Duodenal mucosa (tissue), 2 donors: ENCODE measurements at regions not wholly inside any gene's neighbourhood (a gene's known extent, or its start where the extent isn't known, plus 50 kb on each side); places are given as distances from the start of the nearest gene placed in this dataset.

ENCODE experiments used
- H3K27ac ChIP-seq: one replicate; pipeline ENCODE4 v1.7.0; 2013; ENCODE audit warnings: low read depth, low read length
- H3K27me3 ChIP-seq, 2 donors: one replicate each; pipeline ENCODE4 v1.7.0; 2013; ENCODE audit warnings: low read length in 2 of 2, control low read depth in 1 of 2; ENCODE audit not compliant: insufficient read depth in 2 of 2, control insufficient read depth in 1 of 2
- H3K36me3 ChIP-seq, 2 donors: one replicate each; pipeline ENCODE4 v1.7.0; 2013; ENCODE audit warnings: low read length in 2 of 2, control low read depth in 1 of 2; ENCODE audit not compliant: insufficient read depth in 2 of 2, control insufficient read depth in 1 of 2
- H3K4me1 ChIP-seq, 2 donors: one replicate each; pipeline ENCODE4 v1.7.0; 2013; ENCODE audit warnings: low read length in 2 of 2, control low read depth in 1 of 2; ENCODE audit not compliant: insufficient read depth in 2 of 2, control insufficient read depth in 1 of 2
- H3K4me3 ChIP-seq, 2 donors: one replicate each; pipeline ENCODE4 v1.7.0; 2013; ENCODE audit warnings: low read length in 2 of 2, low read depth in 1 of 2
- H3K9ac ChIP-seq, 2 donors: one replicate each; pipeline ENCODE4 v1.7.0; 2013; ENCODE audit warnings: low read length in 2 of 2, low read depth in 1 of 2
- H3K9me3 ChIP-seq, 2 donors: one replicate each; pipeline ENCODE4 v1.7.0; 2013; ENCODE audit warnings: low read length in 2 of 2, control low read depth in 1 of 2; ENCODE audit not compliant: control insufficient read depth in 1 of 2

- H3K9me3 ChIP-seq: no peaks in the 10 kb centered on the region
- no peaks in the 10 kb centered on the region for H3K27me3 ChIP-seq
- H3K9ac ChIP-seq: no peak overlapping the region
- no peak overlapping the region for H3K4me3 ChIP-seq
- no peaks in the 10 kb centered on the region for H3K36me3 ChIP-seq
- peaks cover 5 to 12% of the 10 kb centered on the region in 2 donors for H3K4me1 ChIP-seq
- no peak overlapping the region for H3K27ac ChIP-seq
Observed at GRCh38 chr3:72487946-72488737, 360.1 kb downstream of the SHQ1 start.

- H3K9me3 ChIP-seq: no peaks in the 10 kb centered on the region
- peaks cover 10 to 18% of the 10 kb centered on the region in 2 donors for H3K4me1 ChIP-seq
- H3K36me3 ChIP-seq: no peaks in the 10 kb centered on the region
- H3K9ac ChIP-seq: no peak overlapping the region
- H3K27ac ChIP-seq: no peak overlapping the region
- H3K27me3 ChIP-seq: no peaks in the 10 kb centered on the region
- H3K4me3 ChIP-seq: no peak overlapping the region
Observed at GRCh38 chr3:72487078-72487765, 361.0 kb downstream of the SHQ1 start.

GRCh38 chr3:72485641-72486040 is 362.6 kb downstream of the SHQ1 start:
- H3K27ac ChIP-seq: no peak overlapping the region
- no peaks in the 10 kb centered on the region for H3K27me3 ChIP-seq
- no peaks in the 10 kb centered on the region for H3K36me3 ChIP-seq
- no peak overlapping the region for H3K4me3 ChIP-seq
- no peak overlapping the region for H3K9ac ChIP-seq
- peaks cover 10 to 18% of the 10 kb centered on the region in 2 donors for H3K4me1 ChIP-seq
- H3K9me3 ChIP-seq: no peaks in the 10 kb centered on the region

- Histone ChIP-seq H3K27me3 (no peaks in the 10 kb centered on the region), H3K9me3 (no peaks in the 10 kb centered on the region), H3K9ac (no peak overlapping the region), H3K4me1 (peaks cover 10 to 18% of the 10 kb centered on the region in 2 donors), H3K27ac (no peak overlapping the region), H3K36me3 (no peaks in the 10 kb centered on the region), H3K4me3 (no peak overlapping the region)
Observed at GRCh38 chr3:72483554-72484104, 364.6 kb downstream of the SHQ1 start.

- Histone ChIP-seq H3K9ac (peak overlapping the region; percentile 4 to 57), H3K27me3 (no peaks in the 10 kb centered on the region), H3K36me3 (no peaks in the 10 kb centered on the region), H3K4me1 (peaks cover 7 to 15% of the 10 kb centered on the region in 2 donors), H3K9me3 (no peaks in the 10 kb centered on the region), H3K4me3 (peak overlapping the region; percentile 27 to 65), H3K27ac (no peak overlapping the region)
Observed at GRCh38 chr3:72482589-72483321, 365.5 kb downstream of the SHQ1 start.

GRCh38 chr3:72481542-72481941 is 366.7 kb downstream of the SHQ1 start:
- Histone ChIP-seq H3K9ac (no peak overlapping the region), H3K36me3 (no peaks in the 10 kb centered on the region), H3K9me3 (no peaks in the 10 kb centered on the region), H3K4me1 (peaks cover 5 to 6% of the 10 kb centered on the region in 2 donors), H3K4me3 (no peak overlapping the region), H3K27me3 (no peaks in the 10 kb centered on the region), H3K27ac (no peak overlapping the region)

- Histone ChIP-seq H3K36me3 (no peaks in the 10 kb centered on the region), H3K27me3 (no peaks in the 10 kb centered on the region), H3K9ac (no peak overlapping the region), H3K4me1 (peaks cover 5 to 6% of the 10 kb centered on the region in 2 donors), H3K9me3 (no peaks in the 10 kb centered on the region), H3K27ac (no peak overlapping the region), H3K4me3 (no peak overlapping the region)
Observed at GRCh38 chr3:72480366-72480765, 367.9 kb downstream of the SHQ1 start.

- H3K27me3 ChIP-seq: no peaks in the 10 kb centered on the region
- H3K36me3 ChIP-seq: no peaks in the 10 kb centered on the region
- H3K4me3 ChIP-seq: no peak overlapping the region
- no peak overlapping the region for H3K27ac ChIP-seq
- no peak overlapping the region for H3K9ac ChIP-seq
- no peaks in the 10 kb centered on the region for H3K9me3 ChIP-seq
- peaks cover 5 to 6% of the 10 kb centered on the region in 2 donors for H3K4me1 ChIP-seq
Observed at GRCh38 chr3:72479651-72480215, 368.5 kb downstream of the SHQ1 start.

GRCh38 chr3:72476139-72476483 is 372.1 kb downstream of the SHQ1 start:
- Histone ChIP-seq H3K27ac (no peak overlapping the region), H3K4me3 (no peak overlapping the region), H3K36me3 (no peaks in the 10 kb centered on the region), H3K4me1 (no peaks in the 10 kb centered on the region), H3K9me3 (no peaks in the 10 kb centered on the region), H3K27me3 (no peaks in the 10 kb centered on the region), H3K9ac (no peak overlapping the region)
